Coronary artery (tissue), 2 donors: ENCODE measurements at regions not wholly inside any gene's neighbourhood (a gene's known extent, or its start where the extent isn't known, plus 50 kb on each side); places are given as distances from the start of the nearest gene placed in this dataset.

Experiments
- DNase-seq: peaks from one replicate; pipeline ENCODE4 v3.0.0-alpha.2; 2017; ENCODE audit warnings: low spot score
- H3K27ac ChIP-seq, 2 donors: fragments of 200-600 bp; sonication (generic); one replicate each; pipeline ENCODE4 v1.5.1; 2016 to 2019
- H3K4me3 ChIP-seq: fragments of 200-600 bp; sonication (generic); 2 replicates; pipeline ENCODE4 v1.5.1; 2016; ENCODE audit warnings: mild to moderate bottlenecking, moderate library complexity
- CTCF ChIP-seq: fragments of 200-600 bp; sonication (generic); IDR thresholded peaks from one replicate; pipeline ENCODE4 v1.5.1; 2019; ENCODE audit warnings: antibody characterized with exemption

GRCh38 chr10:130661419-130661818, 525.2 kb downstream of the GLRX3 start:
- no peak overlapping the region for H3K4me3 ChIP-seq
- no peak for DNase-seq
- H3K27ac ChIP-seq, result no peak overlapping the region
- no peak for TF ChIP-seq CTCF

- DNase-seq, result no peak
- TF ChIP-seq CTCF, result no peak
- Histone ChIP-seq H3K27ac (no peak overlapping the region), H3K4me3 (no peak overlapping the region)
Measured at GRCh38 chr10:130662775-130663174, 526.6 kb downstream of the GLRX3 start.

GRCh38 chr10:130664526-130664925, 528.3 kb downstream of the GLRX3 start:
- no peak for DNase-seq
- Histone ChIP-seq H3K27ac (no peak overlapping the region), H3K4me3 (no peak overlapping the region)
- TF ChIP-seq CTCF, result no peak

GRCh38 chr10:130666215-130666614, 530.0 kb downstream of the GLRX3 start:
- no peak for TF ChIP-seq CTCF
- no peak for DNase-seq

GRCh38 chr10:130686689-130687300, 550.6 kb downstream of the GLRX3 start:
- no peak for DNase-seq
- no peak overlapping the region for H3K27ac ChIP-seq
- no peak for TF ChIP-seq CTCF
- H3K4me3 ChIP-seq, result no peak overlapping the region

More at GRCh38 chr10:130666215-130666614, 530.0 kb downstream of the GLRX3 start:
- Histone ChIP-seq H3K27ac (no peak overlapping the region), H3K4me3 (no peak overlapping the region)

- Histone ChIP-seq H3K27ac (no peak overlapping the region), H3K4me3 (no peak overlapping the region)
- TF ChIP-seq CTCF, result no peak
- no peak for DNase-seq
Measured at GRCh38 chr10:130687566-130687965, 551.4 kb downstream of the GLRX3 start.
